GM21515 (cell line): ENCODE measurements at regions not wholly inside any gene's neighbourhood (a gene's known extent, or its start where the extent isn't known, plus 50 kb on each side); places are given as distances from the start of the nearest gene placed in this dataset.

Source experiments
- ATAC-seq: cut with Tn5 transposase; IDR thresholded peaks from one replicate; pipeline ENCODE4 v1.9.1; 2021; ENCODE audit not compliant: unreplicated experiment

DNA sequence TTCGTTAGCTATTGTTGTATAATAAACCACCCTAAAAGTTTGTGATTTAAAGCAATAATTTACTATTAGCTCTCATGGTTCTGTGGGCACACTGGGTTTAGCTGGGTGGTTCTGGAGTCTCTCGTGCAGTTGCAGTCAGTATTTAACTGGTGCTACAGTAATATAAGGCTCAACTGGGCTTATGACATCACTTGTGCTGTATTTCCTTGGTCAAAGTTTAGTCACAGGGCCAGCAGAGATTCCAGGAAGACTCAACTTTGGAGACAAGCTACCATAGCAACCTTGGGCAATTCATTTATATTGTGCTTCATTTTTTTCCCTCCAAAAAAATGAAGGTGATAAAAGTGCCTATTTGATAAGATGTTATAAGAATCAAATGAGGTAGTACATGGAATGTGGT lies 204.2 kb upstream of the GUCY1A2 start:
- no peak for ATAC-seq

DNA sequence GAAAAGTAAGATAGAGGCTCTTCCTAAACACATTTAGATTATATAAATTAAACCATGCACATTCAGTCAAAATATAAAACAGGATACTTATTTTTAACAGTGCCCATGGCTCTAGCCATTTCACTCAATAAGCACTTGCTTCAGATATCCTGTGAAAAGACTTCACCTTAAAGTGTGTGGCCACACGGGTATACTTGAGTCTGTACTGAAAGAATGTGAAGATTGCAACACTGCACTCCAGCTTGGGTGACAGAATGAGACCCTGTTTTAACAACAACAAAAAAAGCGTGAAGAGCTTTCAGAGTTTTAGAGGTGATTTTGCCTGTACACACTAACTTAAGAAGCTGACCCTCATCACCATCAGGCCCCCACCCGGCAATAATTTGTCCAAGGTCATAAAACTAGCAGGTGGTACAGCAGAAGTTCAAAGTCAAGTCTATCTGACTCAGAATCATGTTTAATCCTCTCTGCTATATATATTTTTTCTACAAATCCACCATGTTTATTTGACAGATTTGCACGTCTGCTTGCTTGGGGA lies 203.5 kb upstream of the GUCY1A2 start:
- ATAC-seq: no peak

DNA sequence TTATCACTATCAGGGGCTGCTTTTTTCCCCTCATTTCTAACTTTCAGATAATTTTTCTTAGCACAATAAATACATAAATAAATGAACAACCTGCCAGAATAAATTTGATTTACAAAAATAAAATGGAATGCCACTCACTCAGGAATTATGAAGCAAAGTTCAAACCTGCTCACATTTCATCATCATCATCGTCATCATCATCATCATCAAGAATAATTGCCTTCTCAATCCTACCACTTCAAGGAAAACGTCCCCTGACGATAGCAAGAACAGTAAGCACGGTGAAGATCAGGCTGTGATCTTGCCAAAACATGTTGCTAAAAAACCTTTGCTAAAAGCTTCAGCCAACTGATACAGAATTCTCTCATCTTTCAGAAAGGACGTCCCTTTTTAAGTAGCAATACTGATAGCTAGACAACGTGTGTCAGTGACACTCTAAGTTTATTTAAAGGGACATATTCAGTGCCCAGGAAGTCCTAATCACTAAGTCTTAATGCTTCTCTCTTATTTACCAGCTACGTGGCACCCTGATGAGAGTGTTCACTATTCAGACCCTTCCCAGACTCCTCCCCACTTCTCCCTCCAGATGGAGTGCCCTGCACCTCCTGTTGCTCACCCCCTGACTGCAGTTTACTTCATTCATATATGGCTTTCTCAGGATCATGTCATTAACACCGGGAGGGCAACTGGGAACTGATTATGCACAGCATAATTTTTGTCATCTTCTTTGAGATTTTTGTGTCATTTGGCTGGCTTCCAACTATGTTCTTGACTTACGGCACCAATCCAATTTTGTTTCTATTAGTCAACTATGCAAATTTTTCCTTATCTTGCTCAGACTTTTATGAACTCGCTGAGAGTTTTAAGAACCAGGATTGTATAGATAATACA lies 200.1 kb upstream of the GUCY1A2 start:
- no peak for ATAC-seq

DNA sequence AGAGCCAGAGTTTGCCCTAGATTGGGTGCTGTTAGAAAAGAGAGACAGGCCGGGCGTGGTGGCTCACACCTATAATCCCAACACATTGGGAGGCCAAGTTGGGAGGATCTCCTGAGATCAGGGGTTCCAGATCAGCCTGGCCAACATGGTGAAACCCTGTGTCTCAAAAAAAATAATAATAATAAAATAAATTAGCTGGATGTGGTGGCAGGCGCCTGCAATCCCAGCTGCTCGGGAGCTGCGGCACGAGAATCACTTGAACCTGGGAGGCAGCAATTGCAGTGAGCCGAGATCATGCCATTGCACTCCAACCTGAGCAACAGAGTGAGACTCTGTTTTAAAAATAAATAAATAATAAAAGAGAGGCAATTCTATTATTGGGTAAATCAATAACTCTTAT lies 199.2 kb upstream of the GUCY1A2 start:
- no peak for ATAC-seq

DNA sequence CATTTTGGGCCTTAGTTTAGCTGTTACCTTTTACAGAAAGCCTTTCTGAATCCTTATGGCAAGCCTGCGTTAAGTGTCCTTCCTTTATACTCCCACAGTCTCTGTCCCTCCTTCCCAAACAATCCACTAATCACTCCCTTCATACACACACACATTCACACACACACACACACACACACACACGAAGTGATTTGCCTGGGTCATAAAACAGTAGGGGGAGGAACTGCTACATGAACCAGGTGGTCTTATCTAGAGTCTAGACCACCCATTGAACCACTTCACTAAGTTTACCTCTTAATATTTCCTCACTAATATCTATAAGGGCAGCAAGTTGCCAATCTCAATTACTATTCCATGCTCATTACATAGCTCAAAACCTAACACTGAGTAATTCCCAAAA lies 196.7 kb upstream of the GUCY1A2 start:
- ATAC-seq: no peak

- ATAC-seq: no peak
Measured at GRCh38 chr11:107203656-107204055, 185.4 kb upstream of the GUCY1A2 start.

GRCh38 chr11:107202241-107202640 lies 184.0 kb upstream of the GUCY1A2 start:
- no peak for ATAC-seq

GRCh38 chr11:107198490-107199007 lies 180.3 kb upstream of the GUCY1A2 start:
- no peak for ATAC-seq

- no peak for ATAC-seq
Measured at GRCh38 chr11:107197932-107198331, 179.7 kb upstream of the GUCY1A2 start.

DNA sequence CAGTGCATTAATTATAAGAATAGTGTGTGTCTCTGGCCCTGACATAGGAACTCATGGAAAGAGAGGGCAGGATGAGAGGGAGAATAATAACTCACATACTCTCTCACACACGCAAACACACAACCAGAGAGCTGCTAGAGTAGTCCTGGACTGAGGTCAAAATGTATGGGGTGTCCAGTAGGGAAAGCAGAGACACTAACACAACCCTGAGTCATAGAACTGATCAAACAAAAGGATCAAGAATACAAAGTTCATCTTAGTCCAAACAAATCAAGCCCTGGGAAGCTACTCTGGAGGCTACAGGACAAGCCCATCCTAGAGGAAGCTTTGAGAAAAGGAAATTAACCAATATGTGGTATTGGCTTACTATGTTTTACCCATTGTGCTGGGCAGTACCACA lies 178.5 kb upstream of the GUCY1A2 start:
- ATAC-seq: no peak

GRCh38 chr11:107184986-107185385 lies 166.7 kb upstream of the GUCY1A2 start:
- ATAC-seq: no peak

- no peak for ATAC-seq
Measured at GRCh38 chr11:107183953-107184352, 165.7 kb upstream of the GUCY1A2 start.

DNA sequence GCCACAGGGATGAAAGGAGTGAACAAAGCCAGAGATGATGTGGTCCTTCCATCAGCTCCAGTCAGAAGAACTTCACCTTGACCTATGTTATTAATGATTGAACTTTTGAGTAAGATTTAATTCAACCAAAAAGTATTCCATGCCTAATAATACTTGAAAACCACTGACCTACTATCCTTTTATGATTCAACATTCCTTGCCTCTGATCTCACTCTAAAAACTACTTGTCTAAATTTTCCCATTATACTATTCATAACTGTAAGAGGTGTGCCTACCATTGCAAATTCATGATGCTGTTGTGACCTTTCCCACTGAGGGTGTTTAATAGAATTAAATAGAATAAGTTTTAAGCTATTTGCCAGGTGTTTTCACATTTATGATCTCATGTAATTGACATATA lies 164.7 kb upstream of the GUCY1A2 start:
- no peak for ATAC-seq

DNA sequence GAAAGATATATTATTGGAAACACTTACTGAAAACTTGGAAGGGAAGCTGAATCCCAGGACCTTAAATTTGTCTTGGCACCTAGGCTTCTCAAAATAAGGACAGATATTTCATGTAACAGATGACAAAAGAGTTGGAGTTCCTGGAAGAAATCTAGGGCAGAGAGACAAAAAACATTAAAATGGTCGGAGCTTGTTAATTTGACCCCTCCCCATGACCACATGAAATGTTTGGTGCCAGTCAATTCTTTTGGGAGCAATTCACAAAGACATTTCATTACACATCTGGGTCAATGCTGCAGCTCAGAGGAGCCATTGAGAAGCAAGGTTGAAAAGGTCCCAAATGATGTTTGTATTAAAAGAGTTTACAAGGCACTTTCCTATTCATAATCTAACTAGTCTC lies 162.0 kb upstream of the GUCY1A2 start:
- no peak for ATAC-seq

- no peak for ATAC-seq
Measured at GRCh38 chr11:107179829-107180228, 161.6 kb upstream of the GUCY1A2 start.

DNA sequence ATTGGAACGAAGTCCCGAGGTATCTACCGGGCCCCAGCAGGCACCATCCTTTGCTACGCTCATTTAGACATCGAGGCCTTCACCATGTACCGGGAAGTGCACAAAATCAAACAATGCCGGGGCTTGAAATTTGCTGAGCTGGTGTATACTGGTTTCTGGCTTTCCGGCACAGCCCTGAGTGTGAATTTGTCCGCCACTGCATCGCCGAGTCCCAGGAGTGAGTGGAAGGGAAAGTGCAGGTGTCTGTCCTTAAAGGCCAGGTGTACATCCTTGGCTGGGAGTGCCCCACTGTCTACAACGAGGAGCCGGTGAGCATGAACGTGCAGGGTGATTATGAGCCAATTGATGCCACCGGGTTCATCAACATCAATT lies 158.8 kb upstream of the GUCY1A2 start:
- ATAC-seq: no peak

DNA sequence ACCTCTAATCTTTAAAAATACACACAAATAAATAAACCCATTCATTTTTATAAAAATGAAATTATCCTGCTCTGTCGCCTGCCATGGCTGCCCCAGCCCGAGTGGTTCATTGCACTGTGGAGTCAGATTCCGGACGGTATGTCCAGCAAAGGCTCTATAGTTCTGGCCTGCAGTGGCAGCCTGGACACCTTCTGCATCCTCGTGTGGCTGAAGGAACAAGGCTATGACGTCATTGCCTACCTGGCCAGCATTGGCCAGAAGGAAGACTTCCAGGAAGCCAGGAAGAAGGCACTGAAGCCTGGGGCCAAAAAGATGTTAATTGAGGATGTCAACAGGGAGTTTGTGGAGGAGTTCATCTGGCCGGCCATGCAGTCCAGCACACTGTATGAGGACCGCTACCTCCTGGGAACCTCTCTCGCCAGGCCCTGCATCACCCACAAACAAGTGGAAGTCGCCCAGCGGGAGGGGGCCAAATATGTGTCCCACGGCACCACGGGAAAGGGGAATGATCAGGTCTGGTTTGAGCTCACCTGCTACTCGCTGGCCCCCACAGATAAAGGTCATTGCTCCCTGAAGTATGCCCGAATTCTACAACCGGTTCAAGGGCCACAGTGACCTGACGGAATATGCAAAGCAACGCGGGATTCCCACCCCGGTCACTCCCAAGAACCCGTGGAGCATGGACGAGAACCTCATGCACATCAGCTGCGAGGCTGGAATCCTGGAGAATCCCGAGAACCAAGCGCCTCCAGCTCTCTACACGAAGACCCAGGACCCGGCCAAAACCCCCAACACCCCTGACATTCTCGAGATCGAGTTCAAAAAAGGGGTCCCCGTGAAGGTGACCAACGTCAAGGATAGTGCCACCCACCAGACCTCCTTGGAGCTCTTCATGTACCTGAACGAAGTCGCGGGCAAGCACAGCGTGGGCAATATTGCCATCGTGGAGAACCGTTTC lies 158.2 kb upstream of the GUCY1A2 start:
- no peak for ATAC-seq

- no peak for ATAC-seq
Measured at GRCh38 chr11:107174856-107175255, 156.6 kb upstream of the GUCY1A2 start.

- no peak for ATAC-seq
Measured at GRCh38 chr11:107172996-107173395, 154.7 kb upstream of the GUCY1A2 start.

- ATAC-seq: no peak
Measured at GRCh38 chr11:107157809-107158187, 139.5 kb upstream of the GUCY1A2 start.

- ATAC-seq: no peak
Measured at GRCh38 chr11:107157146-107157808, 139.0 kb upstream of the GUCY1A2 start.
